Gastroesophageal sphincter (tissue), 4 donors: ENCODE measurements at regions not wholly inside any gene's neighbourhood (a gene's known extent, or its start where the extent isn't known, plus 50 kb on each side); places are given as distances from the start of the nearest gene placed in this dataset.

ENCODE experiments used
- ATAC-seq: fragments of 150-250 bp; one replicate; pipeline ENCODE4 v1.9.1; 2016; ENCODE audit warnings: mild to moderate bottlenecking, moderate library complexity
- H3K27ac ChIP-seq, 4 donors: fragments of 200-600 bp; sonication (generic) in 3 of 4; 1 replicate in 3 of 4; 2 replicates in 1 of 4; pipeline ENCODE4 v1.5.1; 2016 to 2019
- H3K27me3 ChIP-seq: fragments of 200-600 bp; sonication (generic); one replicate; pipeline ENCODE4 v1.5.1; 2019
- H3K36me3 ChIP-seq, 2 donors: fragments of 200-600 bp; sonication (generic); one replicate each; pipeline ENCODE4 v1.5.1; 2019; ENCODE audit warnings: control low read depth in 1 of 2
- H3K4me1 ChIP-seq, 3 donors: fragments of 200-600 bp; sonication (generic); 1 replicate in 2 of 3; 2 replicates in 1 of 3; pipeline ENCODE4 v1.5.1; 2016 to 2019; ENCODE audit warnings: control low read depth in 2 of 3
- H3K4me3 ChIP-seq, 2 donors: fragments of 200-600 bp; sonication (generic); one replicate each; pipeline ENCODE4 v1.5.1; 2019; ENCODE audit warnings: mild to moderate bottlenecking in 1 of 2, moderate library complexity in 1 of 2
- H3K9me3 ChIP-seq, 3 donors: fragments of 200-600 bp; sonication (generic); one replicate each; pipeline ENCODE4 v1.5.1; 2017 to 2019; ENCODE audit warnings: control low read depth in 2 of 3
- EP300 ChIP-seq: sonication (generic); formaldehyde crosslinking; IDR thresholded peaks from one replicate; pipeline ENCODE4 v1.6.1; 2017; ENCODE audit warnings: antibody characterized with exemption, mild to moderate bottlenecking
- POLR2A ChIP-seq, 2 donors: fragments of 450-650 bp; IDR thresholded peaks; one replicate each; pipeline ENCODE4 v1.6.1; 2017; ENCODE audit warnings: antibody characterized with exemption in 2 of 2, mild to moderate bottlenecking in 2 of 2, moderate library complexity in 1 of 2
- POLR2AphosphoS5 ChIP-seq: sonication (generic); formaldehyde crosslinking; IDR thresholded peaks from one replicate; pipeline ENCODE4 v1.6.1; 2017; ENCODE audit warnings: antibody characterized with exemption
- WGBS, 2 donors: methylation state at CpG; one replicate each; pipeline ENCODE4 v1.1.5; 2018; ENCODE audit warnings: low coverage in 1 of 2; 5-methylcytosine and 5-hydroxymethylcytosine counted together
- TF ChIP-seq, protein P1 (sequence below), 4 experiments: fragments of 200-600 bp in 2 of 4; fragments of 450-650 bp in 2 of 4; sonication (generic) in 1 of 4; IDR thresholded peaks; one replicate each; pipeline ENCODE4 v1.5.1; 2017 to 2019; ENCODE audit warnings: antibody characterized with exemption in 4 of 4, mild to moderate bottlenecking in 2 of 4, moderate library complexity in 2 of 4

DNA sequence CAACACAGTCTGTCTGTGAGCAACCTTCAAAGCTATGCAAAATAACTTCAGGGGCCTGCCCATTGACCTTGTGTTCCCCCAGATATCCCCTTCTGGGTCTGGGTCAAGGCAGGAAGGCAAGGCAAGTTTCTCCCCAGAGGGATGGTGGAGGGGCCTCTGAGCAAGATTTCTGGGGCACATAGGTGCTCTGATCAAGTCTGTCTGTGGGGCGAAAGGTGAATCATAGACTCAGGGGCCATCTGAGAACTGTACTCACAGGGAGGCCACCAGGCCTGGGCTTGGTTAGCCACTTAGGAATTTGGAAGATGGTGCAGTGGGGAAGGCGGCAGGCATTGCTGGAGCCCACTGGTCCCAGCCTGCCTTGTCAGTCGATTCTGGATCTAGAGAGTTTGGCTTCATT, 92.4 kb downstream of the MINAR1 start:
- TF ChIP-seq POLR2AphosphoS5 = no peak
- TF ChIP-seq, protein P1, sequence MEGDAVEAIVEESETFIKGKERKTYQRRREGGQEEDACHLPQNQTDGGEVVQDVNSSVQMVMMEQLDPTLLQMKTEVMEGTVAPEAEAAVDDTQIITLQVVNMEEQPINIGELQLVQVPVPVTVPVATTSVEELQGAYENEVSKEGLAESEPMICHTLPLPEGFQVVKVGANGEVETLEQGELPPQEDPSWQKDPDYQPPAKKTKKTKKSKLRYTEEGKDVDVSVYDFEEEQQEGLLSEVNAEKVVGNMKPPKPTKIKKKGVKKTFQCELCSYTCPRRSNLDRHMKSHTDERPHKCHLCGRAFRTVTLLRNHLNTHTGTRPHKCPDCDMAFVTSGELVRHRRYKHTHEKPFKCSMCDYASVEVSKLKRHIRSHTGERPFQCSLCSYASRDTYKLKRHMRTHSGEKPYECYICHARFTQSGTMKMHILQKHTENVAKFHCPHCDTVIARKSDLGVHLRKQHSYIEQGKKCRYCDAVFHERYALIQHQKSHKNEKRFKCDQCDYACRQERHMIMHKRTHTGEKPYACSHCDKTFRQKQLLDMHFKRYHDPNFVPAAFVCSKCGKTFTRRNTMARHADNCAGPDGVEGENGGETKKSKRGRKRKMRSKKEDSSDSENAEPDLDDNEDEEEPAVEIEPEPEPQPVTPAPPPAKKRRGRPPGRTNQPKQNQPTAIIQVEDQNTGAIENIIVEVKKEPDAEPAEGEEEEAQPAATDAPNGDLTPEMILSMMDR (IDR thresholded peaks at IDR 0.05) = no peak
- TF ChIP-seq POLR2A (IDR thresholded peaks at IDR 0.05) = no peak
- no peak for TF ChIP-seq EP300

DNA sequence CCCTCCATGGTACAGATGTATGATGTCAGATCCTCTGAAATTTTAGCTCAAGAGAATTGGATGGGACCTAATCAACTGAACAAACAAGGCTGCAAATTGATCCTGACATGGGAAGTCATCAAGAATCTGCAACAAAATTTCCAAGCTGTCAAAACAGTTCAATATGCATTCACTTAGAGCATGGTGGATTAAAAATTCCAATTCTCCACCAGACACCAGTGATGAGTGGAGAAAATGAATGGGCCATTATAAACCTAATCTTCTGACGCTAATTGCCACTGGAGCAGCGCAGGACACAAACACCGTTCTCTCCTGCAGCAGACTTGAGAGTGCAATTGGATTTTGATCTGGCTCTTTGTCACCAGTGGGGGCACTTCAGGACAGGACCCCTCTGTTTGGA, 94.2 kb downstream of the MINAR1 start:
- Histone ChIP-seq H3K4me3 (no peak overlapping the region), H3K27ac (no peak overlapping the region), H3K27me3 (peaks cover 15% of the 10 kb centered on the region), H3K4me1 (no peaks in the 10 kb centered on the region), H3K9me3 (no peaks in the 10 kb centered on the region), H3K36me3 (no peaks in the 10 kb centered on the region)
- ATAC-seq = no peak
- 64 to 80% methylated on average over 1 to 3 of the region's 3 CpGs for WGBS, 2 donors
- no peak for TF ChIP-seq POLR2A (IDR thresholded peaks at IDR 0.05)
- TF ChIP-seq, protein P1 (IDR thresholded peaks at IDR 0.05) = no peak
- no peak for TF ChIP-seq POLR2AphosphoS5
- no peak for TF ChIP-seq EP300

More for the DNA sequence above, 92.4 kb downstream of the MINAR1 start:
- Histone ChIP-seq H3K36me3 (no peaks in the 10 kb centered on the region), H3K9me3 (no peaks in the 10 kb centered on the region), H3K4me1 (no peaks in the 10 kb centered on the region), H3K27me3 (peaks cover 15% of the 10 kb centered on the region), H3K4me3 (no peak overlapping the region), H3K27ac (no peak overlapping the region)
- no peak for ATAC-seq
- 68 to 69% methylated on average over 2 of the region's 3 CpGs for WGBS, 2 donors

DNA sequence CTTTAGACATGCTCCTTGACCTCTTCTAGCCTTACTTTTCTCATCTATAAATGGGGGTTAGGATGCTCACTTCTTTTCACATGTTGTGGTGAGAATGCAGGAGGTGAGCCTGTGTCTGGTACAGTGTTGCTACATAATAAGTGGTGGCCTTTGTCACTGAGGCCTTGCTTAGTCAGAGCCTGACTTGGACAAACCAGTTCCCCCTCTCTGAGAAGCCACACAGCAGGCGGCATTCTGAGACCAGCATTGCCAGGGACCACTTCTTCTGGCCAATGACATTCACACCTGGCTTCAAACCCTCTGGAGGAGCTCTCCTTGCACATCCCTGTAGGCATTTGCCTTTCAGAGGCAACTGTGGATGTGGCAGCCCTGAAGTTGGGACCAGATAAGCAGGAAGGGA, 95.7 kb downstream of the MINAR1 start:
- no peaks in the 10 kb centered on the region for H3K4me1 ChIP-seq
- no peak overlapping the region for H3K4me3 ChIP-seq
- 40 to 43% methylated on average over 1 of the region's 1 CpG for WGBS, 2 donors
- H3K9me3 ChIP-seq = no peaks in the 10 kb centered on the region
- TF ChIP-seq POLR2A (IDR thresholded peaks at IDR 0.05) = no peak
- TF ChIP-seq POLR2AphosphoS5 = no peak
- TF ChIP-seq, protein P1 (IDR thresholded peaks at IDR 0.05) = no peak
- no peak for TF ChIP-seq EP300
- no peak for ATAC-seq
- no peak overlapping the region for H3K27ac ChIP-seq
- peaks cover 15% of the 10 kb centered on the region for H3K27me3 ChIP-seq
- no peaks in the 10 kb centered on the region for H3K36me3 ChIP-seq

DNA sequence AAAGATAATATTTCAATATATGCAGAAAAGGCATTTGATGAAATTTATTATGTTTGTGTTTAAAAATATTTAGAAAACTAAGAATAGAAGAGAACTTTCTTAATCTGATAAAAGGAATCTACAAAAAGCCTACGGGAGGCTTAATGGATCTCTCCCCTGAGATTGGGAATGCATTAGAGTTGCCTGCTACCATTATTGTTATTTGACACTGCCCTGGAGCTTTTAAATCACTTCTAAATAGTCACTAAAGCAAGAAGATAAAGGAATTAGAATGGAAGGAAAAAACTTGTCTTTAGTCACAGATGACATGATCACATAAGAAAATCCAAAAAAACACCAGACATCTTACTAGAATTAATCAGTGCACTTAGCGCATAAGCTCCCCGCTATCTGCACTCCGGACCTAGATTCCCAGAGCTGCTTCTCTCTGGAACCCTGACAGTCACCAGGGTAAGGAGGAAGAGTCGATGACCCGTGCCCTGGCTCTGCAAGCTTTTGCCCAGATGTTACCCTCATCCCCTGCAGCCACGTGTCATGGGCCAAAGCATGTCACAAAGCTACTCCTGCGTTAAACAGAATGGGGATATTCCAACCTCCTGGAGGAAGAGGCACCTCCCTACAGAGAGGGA, 97.1 kb downstream of the MINAR1 start:
- H3K36me3 ChIP-seq = no peaks in the 10 kb centered on the region
- no peaks in the 10 kb centered on the region for H3K9me3 ChIP-seq
- no peak for ATAC-seq
- H3K4me3 ChIP-seq = no peak overlapping the region
- H3K27me3 ChIP-seq = peaks cover 15% of the 10 kb centered on the region
- H3K27ac ChIP-seq = no peak overlapping the region
- H3K4me1 ChIP-seq = no peaks in the 10 kb centered on the region
- TF ChIP-seq EP300 (no peak), POLR2A (IDR thresholded peaks at IDR 0.05) (no peak), POLR2AphosphoS5 (no peak)
- TF ChIP-seq, protein P1 (IDR thresholded peaks at IDR 0.05) = no peak
- WGBS, 2 donors = 42 to 69% methylated on average over 4 to 5 of the region's 8 CpGs

DNA sequence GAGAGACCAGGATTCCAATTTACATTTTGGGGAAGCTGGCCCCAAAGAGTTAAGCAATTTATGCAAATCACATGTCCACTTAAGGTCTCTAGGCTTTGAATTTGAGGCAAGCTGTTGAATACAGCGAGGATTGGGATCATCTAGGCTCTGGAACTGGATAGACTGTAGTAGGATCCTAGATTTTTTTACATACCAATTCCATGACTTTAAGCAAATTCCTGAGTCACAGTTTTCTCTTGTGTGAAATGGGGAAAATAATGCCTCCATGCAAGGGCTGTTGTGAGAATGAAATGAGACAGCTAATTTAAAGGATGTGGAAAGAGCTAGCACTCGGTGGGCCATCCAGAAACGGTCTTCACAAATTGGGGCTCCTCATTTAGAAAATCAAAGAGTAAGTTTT, 103.4 kb downstream of the MINAR1 start:
- Histone ChIP-seq H3K36me3 (no peaks in the 10 kb centered on the region), H3K4me1 (no peaks in the 10 kb centered on the region), H3K4me3 (no peak overlapping the region), H3K27ac (no peak overlapping the region), H3K9me3 (no peaks in the 10 kb centered on the region), H3K27me3 (no peaks in the 10 kb centered on the region)
- WGBS, 2 donors = 69 to 75% methylated on average over 3 of the region's 3 CpGs
- no peak for ATAC-seq
- TF ChIP-seq EP300 = no peak
- TF ChIP-seq, protein P1 (IDR thresholded peaks at IDR 0.05) = no peak
- no peak for TF ChIP-seq POLR2A (IDR thresholded peaks at IDR 0.05)
- no peak for TF ChIP-seq POLR2AphosphoS5
